GM21737 (cell line): ENCODE measurements at regions not wholly inside any gene's neighbourhood (a gene's known extent, or its start where the extent isn't known, plus 50 kb on each side); places are given as distances from the start of the nearest gene placed in this dataset.

Experiments
- ATAC-seq: cut with Tn5 transposase; IDR thresholded peaks from one replicate; pipeline ENCODE4 v1.9.1; 2021; ENCODE audit warnings: mild to moderate bottlenecking, moderate library complexity; ENCODE audit not compliant: unreplicated experiment

DNA sequence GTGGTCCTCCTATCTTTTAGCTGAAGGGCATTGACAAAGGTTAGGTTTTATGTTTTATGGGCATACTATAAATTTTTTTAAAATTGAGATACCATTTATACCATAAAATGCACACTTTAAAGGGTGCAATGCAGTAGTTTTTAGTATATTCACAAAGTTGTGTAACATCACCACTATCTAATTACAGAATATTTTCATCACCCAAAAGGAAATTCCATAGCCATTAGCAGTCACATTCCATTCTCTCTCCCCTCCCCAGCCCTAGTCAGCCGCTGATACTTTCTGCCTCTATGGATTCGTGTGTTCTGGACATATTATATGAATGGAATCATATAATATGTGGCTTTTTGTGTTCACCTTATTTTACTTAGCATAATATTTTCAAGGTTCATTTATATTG, 135.8 kb upstream of the B3GALT2 start:
- ATAC-seq = no peak

DNA sequence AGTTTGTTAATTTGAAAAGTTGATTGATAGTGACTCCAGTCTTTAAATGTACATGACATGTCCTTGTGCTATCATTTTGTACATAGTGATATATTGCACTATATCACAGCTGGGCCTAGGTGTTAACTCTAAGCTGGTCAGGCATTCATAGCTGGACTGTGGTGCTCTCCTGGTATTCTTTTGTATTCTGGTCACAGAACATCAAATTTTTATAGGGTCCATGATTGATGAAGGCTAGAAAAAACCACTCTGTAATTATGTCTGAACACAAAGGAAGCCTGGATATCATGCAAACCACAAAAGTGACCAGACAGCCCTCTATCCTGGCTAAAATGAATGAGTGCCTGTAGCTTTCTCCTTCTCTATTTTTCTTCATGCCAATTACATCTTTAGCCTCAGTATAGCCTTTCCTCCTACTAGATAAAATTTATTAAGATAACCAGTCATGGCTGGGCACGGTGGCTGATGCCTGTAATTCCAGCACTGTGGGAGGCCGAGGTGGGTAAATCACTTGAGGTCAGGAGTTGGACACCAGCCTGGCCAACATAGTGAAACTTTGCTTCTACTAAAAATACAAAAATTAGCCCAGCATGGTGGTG, 134.9 kb upstream of the B3GALT2 start:
- no peak for ATAC-seq

DNA sequence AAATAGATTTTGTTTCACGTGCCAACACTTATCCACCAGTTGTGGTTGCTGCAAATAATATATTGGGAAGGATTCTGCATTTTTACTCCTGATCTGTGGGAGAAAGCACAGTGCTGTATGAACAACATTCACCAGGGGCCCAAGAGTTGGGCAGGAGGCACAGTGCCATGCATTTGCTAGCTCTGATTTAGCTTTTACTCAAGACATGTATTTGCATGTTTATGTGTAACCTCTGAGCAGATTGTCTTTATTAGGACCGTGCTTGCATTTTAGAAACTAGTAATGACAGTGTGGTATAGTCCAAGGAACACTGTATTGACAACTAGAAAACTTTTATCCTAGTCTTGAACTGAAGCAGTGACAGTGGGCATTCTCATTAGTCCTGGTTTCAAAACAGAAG, 133.9 kb upstream of the B3GALT2 start:
- ATAC-seq = no peak

DNA sequence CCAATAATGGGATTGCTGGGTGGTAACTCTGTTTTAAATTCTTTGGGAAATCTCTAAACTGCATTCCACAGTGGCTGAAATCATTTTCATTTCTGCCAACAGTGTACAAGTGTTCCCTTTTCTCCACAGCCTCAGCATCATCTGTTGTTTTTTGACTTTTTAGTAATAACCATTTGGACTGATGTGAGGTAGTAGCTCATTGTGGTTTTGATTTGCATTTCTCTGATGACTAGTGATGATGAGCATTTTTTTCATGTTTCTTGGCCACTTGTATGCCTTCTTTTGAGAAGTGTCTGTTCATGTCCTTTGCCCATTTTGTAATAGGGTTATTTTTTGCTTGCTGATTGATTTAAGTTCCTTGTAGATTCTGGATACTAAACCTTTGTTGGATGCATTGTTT, 131.9 kb upstream of the B3GALT2 start:
- ATAC-seq = no peak

DNA sequence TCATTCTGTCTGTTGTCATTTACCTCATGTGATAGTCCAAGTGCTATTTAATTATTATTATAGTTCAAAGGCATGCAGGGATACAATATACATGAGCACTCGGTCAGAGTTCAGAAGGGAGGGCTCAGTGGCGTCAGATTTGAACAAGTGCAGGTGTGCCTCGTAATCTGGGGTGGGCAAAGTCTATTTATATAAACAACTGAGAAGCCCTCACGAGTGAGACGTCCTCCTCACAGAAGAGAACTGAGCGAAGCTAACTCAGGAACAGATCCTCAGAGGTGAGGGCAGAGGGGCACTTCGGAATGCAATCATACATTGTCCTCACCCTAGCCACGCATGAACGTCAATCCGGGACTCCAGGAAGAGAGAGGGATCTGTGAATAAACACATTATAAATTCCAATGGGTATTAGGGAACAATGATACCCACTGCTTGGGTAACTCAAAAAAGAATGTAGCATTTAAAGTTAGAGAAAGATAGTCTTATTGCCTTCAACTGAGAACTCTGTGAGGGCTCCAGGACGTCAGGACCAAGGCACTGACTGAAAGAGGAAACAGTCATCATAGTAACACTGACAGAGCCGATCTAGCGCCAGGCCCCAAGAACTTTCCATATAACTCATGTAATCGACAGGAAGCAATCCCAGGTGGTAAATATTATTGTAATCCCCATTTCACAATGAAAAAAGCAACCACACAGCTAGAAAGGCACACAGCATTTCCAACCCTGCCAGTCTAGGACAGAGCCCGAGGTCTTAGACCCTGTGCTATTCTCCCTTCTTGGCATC, 127.1 kb upstream of the B3GALT2 start:
- ATAC-seq = no peak

DNA sequence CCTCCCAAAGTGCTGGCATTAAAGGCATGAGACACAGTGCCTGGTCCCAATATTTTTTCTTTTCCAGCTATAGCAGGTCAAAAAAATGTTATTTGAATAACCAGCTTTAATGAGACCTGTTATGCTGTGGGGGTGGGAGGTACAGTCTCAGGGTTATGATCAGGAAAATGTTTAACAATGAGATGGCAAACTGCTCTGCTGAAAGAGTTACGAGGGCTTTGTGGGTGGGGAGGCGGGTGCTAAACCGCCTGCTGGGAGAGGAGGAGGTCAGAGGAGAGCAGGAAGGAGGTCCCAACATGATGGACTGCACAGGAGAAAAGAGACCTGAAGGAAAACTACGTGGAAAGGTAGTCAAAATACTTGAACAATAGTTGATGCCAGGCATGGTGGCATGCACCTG, 126.0 kb upstream of the B3GALT2 start:
- ATAC-seq = no peak

DNA sequence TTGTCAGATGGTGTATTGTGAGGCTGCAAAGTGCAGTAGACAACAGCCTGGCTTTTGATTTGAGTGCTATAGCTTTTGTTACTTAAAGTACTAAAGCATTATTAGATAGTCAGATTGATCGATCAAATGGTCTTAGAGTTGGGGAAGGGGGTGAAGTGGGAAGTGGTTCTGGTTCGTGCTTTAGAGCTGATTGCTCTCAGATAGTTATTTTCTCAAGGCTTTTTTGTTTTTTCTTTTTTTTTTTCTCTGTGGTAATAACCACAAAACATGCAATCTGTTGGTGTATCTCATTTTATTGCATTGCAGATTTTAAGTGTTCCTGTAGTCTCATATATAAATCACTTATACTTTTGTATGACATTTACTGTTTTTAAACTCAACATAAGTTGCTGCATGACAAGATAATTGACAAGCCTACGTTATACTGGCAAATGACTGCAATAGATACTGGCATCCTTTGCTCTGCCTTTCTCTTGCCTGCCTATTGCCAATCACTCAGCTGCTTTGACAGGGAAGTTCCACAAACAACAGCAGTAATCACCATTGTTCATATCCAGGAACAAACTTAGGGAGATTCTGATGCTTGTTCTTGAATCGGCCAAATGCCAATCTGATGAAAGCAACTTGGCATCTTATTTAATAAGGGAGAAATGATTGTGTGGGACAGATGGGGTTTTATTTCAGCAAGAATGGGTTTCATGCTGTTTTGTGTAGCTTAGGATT, 125.0 kb upstream of the B3GALT2 start:
- ATAC-seq = no peak

DNA sequence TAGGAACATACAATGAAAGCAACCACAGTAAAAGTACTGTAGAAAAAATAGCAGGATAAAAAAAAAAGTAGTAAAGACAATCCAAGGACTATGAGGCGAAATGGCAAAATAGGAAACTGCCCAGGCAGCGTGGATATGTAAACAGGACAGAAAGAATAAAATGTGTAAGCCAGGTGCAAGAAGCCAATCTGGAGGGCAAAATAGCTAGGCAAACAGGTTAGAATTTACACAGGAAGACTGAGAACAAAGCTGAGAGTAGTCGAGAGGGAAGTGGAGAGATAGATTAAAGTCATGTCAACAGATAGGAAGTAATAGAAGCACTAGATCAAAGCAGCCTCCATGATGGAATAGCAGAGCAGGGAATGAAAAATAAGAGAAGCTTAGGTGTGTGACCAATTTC, 124.2 kb upstream of the B3GALT2 start:
- no peak for ATAC-seq

DNA sequence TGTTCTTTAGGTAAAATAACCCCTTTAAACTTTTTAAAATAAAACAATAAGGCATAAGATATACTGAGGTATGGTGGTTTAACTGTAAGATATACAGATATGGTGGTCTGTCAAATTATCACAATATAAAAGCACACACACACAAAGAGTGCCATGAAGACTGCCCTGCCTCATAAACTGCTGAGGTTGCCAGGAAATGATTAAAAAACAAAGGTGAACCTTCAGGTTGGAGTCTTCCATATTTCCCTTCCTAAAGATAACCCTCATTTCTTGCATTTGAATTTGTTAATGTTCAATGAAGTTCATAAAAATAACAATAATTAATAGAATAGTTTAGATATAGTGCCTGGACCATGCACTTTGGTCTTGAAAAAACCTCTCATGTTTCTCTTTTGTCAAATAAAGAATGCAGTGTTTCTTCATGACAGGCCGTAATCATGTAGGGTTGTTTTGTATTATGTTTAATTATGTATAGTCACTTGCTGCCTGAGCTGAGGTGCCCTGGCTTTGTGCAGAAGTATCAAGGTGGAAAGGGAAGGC, 123.6 kb upstream of the B3GALT2 start:
- ATAC-seq = no peak

DNA sequence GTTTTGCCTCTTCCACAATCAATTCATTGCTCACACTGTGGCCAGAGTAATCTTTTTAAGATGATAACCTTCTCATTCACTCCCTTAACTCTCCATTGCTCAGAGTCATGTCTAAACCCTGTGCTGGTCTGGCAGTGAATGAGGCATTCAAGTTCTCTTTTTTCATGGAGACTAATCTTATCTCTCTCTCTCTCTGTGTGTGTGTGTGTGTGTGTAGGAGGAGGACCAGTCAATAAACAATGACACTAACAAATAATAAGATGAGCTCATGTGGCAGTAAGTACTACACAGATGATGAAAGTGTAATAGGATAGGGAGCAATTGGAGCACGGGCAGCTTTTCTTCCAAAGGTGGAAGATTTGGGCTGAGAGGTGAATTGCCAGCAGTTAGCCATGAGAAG, 122.0 kb upstream of the B3GALT2 start:
- ATAC-seq = no peak

DNA sequence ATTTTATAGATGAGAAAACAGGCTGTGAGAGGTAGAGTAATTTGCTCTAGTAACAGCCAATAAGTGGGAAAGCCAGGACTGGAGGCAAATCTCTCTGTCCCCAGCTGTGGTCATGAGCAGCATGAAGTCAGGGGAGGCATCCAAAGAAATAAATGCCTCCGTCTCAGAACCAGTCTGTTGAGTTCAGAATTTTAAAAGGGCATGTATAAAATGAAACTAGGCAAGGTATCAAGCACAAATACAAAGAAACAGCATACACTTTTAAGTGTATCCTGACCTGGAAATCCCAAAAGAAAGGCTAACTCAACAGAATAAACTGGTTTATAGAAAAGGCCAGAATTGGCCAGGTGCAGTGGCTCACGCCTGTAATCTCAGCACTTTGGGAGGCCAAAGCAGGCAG, 120.0 kb upstream of the B3GALT2 start:
- no peak for ATAC-seq
